ENCODE measurements at regions not wholly inside any gene's neighbourhood (a gene's known extent, or its start where the extent isn't known, plus 50 kb on each side); places are given as distances from the start of the nearest gene placed in this dataset.

GRCh38 chr13:19071161-19071936, 110.3 kb downstream of the TUBA3C start:
- WGBS, 2 donors (ENCODE audit: low coverage in 1 of 2) = no CpG with 5 or more reads among the region's 11 CpGs
- Histone ChIP-seq H3K36me3 (no peaks in the 10 kb centered on the region), H3K27me3 (no peaks in the 10 kb centered on the region), H3K4me3 (no peak overlapping the region), H3K27ac (no peak overlapping the region), H3K9me3 (peaks cover 0 to 15% (median 0%) of the 10 kb centered on the region in 3 donors), H3K4me1 (no peaks in the 10 kb centered on the region)
- ATAC-seq = no peak
- TF ChIP-seq CTCF (IDR thresholded peaks at IDR 0.05) (no peak), EP300 (IDR thresholded peaks at IDR 0.05) (no peak), POLR2A (IDR thresholded peaks at IDR 0.05) (no peak), POLR2AphosphoS5 (IDR thresholded peaks at IDR 0.05) (no peak)

- Histone ChIP-seq H3K4me3 (no peak overlapping the region), H3K27ac (no peak overlapping the region), H3K27me3 (no peaks in the 10 kb centered on the region), H3K36me3 (no peaks in the 10 kb centered on the region), H3K9me3 (peaks cover 0 to 15% (median 0%) of the 10 kb centered on the region in 3 donors), H3K4me1 (no peaks in the 10 kb centered on the region)
- TF ChIP-seq POLR2AphosphoS5 (IDR thresholded peaks at IDR 0.05) = no peak
- no peak for TF ChIP-seq POLR2A (IDR thresholded peaks at IDR 0.05)
- no peak for TF ChIP-seq EP300 (IDR thresholded peaks at IDR 0.05)
- TF ChIP-seq CTCF (IDR thresholded peaks at IDR 0.05) = no peak
- no peak for ATAC-seq
- 67 to 94% methylated on average over 1 to 2 of the region's 6 CpGs for WGBS, 2 donors (ENCODE audit: low coverage in 1 of 2)
Measured at GRCh38 chr13:19070398-19070735, 111.3 kb downstream of the TUBA3C start.

GRCh38 chr13:19069684-19070397, 111.8 kb downstream of the TUBA3C start:
- H3K9me3 ChIP-seq = peaks cover 0 to 15% (median 0%) of the 10 kb centered on the region in 3 donors
- no peak for ATAC-seq
- TF ChIP-seq CTCF (IDR thresholded peaks at IDR 0.05) (no peak), POLR2A (IDR thresholded peaks at IDR 0.05) (no peak), EP300 (IDR thresholded peaks at IDR 0.05) (no peak), POLR2AphosphoS5 (IDR thresholded peaks at IDR 0.05) (no peak)
- no peaks in the 10 kb centered on the region for H3K27me3 ChIP-seq
- H3K4me1 ChIP-seq = no peaks in the 10 kb centered on the region
- no peak overlapping the region for H3K4me3 ChIP-seq
- H3K27ac ChIP-seq = no peak overlapping the region
- 57 to 69% methylated on average over 2 of the region's 5 CpGs for WGBS, 2 donors (ENCODE audit: low coverage in 1 of 2)
- no peaks in the 10 kb centered on the region for H3K36me3 ChIP-seq

- no peak overlapping the region for H3K4me3 ChIP-seq
- ATAC-seq = no peak
- H3K27ac ChIP-seq = no peak overlapping the region
- TF ChIP-seq CTCF (IDR thresholded peaks at IDR 0.05) = no peak
- TF ChIP-seq EP300 (IDR thresholded peaks at IDR 0.05) = no peak
- no peak for TF ChIP-seq POLR2A (IDR thresholded peaks at IDR 0.05)
- TF ChIP-seq POLR2AphosphoS5 (IDR thresholded peaks at IDR 0.05) = no peak
- no peaks in the 10 kb centered on the region for H3K27me3 ChIP-seq
- H3K36me3 ChIP-seq = no peaks in the 10 kb centered on the region
- peaks cover 0 to 21% (median 0%) of the 10 kb centered on the region in 3 donors for H3K9me3 ChIP-seq
- no peaks in the 10 kb centered on the region for H3K4me1 ChIP-seq
- no CpG with 5 or more reads among the region's 2 CpGs for WGBS, 2 donors (ENCODE audit: low coverage in 1 of 2)
Measured at GRCh38 chr13:19068691-19069090, 112.9 kb downstream of the TUBA3C start.

GRCh38 chr13:19067767-19068166, 113.9 kb downstream of the TUBA3C start:
- Histone ChIP-seq H3K27ac (no peak overlapping the region), H3K4me1 (no peaks in the 10 kb centered on the region), H3K9me3 (peaks cover 0 to 28% (median 0%) of the 10 kb centered on the region in 3 donors), H3K27me3 (no peaks in the 10 kb centered on the region), H3K36me3 (no peaks in the 10 kb centered on the region), H3K4me3 (no peak overlapping the region)
- no peak for TF ChIP-seq EP300 (IDR thresholded peaks at IDR 0.05)
- TF ChIP-seq POLR2AphosphoS5 (IDR thresholded peaks at IDR 0.05) = no peak
- TF ChIP-seq CTCF (IDR thresholded peaks at IDR 0.05) = no peak
- TF ChIP-seq POLR2A (IDR thresholded peaks at IDR 0.05) = no peak
- WGBS, 2 donors (ENCODE audit: low coverage in 1 of 2) = 82 to 88% methylated on average over 2 of the region's 2 CpGs
- no peak for ATAC-seq

Measured in gastroesophageal sphincter (tissue), 4 donors.